Smooth muscle cell (in vitro differentiated cells): ENCODE measurements at regions not wholly inside any gene's neighbourhood (a gene's known extent, or its start where the extent isn't known, plus 50 kb on each side); places are given as distances from the start of the nearest gene placed in this dataset.

ENCODE experiments used
- DNase-seq: peaks from one replicate; lab custom pipeline; 2025; ENCODE audit not compliant: unreplicated experiment; lab: John Stamatoyannopoulos, UW
- H2AFZ ChIP-seq: fragments of 200-600 bp; sonication (generic); 2 replicates; pipeline ENCODE4 v1.6.0; 2016; ENCODE audit warnings: antibody characterized with exemption, low read depth, mild to moderate bottlenecking
- H3F3A ChIP-seq: fragments of 200-600 bp; sonication (generic); 2 replicates; pipeline ENCODE4 v1.6.0; 2017; ENCODE audit warnings: antibody characterized with exemption, low read depth
- H3K27ac ChIP-seq: fragments of 200-600 bp; sonication (generic); 2 replicates; pipeline ENCODE4 v1.5.1; 2016; ENCODE audit warnings: low read depth, mild to moderate bottlenecking
- H3K27me3 ChIP-seq: fragments of 200-600 bp; sonication (generic); 2 replicates; pipeline ENCODE4 v1.6.1; 2016; ENCODE audit warnings: low read depth, mild to moderate bottlenecking
- H3K36me3 ChIP-seq: fragments of 200-600 bp; sonication (generic); 2 replicates; pipeline ENCODE4 v1.5.1; 2016; ENCODE audit warnings: low read depth
- H3K4me1 ChIP-seq: fragments of 200-600 bp; sonication (generic); 2 replicates; pipeline ENCODE4 v1.5.1; 2016; ENCODE audit warnings: low read depth
- H3K4me2 ChIP-seq: fragments of 200-600 bp; sonication (generic); 2 replicates; pipeline ENCODE4 v1.6.0; 2016; ENCODE audit warnings: mild to moderate bottlenecking
- H3K4me3 ChIP-seq: fragments of 200-600 bp; sonication (generic); 2 replicates; pipeline ENCODE4 v1.5.1; 2016; ENCODE audit warnings: mild to moderate bottlenecking
- H3K79me2 ChIP-seq: fragments of 200-600 bp; sonication (generic); 2 replicates; pipeline ENCODE4 v1.6.0; 2016; ENCODE audit warnings: low read depth, mild to moderate bottlenecking
- H3K9ac ChIP-seq: fragments of 200-600 bp; sonication (generic); 2 replicates; pipeline ENCODE4 v1.6.0; 2016; ENCODE audit warnings: low read depth
- H3K9me3 ChIP-seq: fragments of 200-600 bp; sonication (generic); replicated peaks from 2 replicates; pipeline ENCODE4 v1.5.1; 2016; ENCODE audit warnings: low read depth
- H4K20me1 ChIP-seq: fragments of 200-600 bp; sonication (generic); 2 replicates; pipeline ENCODE4 v1.6.0; 2016; ENCODE audit warnings: low read depth
- WGBS: methylation state at CpG from one replicate; pipeline ENCODE4 v1.1.7; 2016; ENCODE audit warnings: low lambda C conversion rate; 5-methylcytosine and 5-hydroxymethylcytosine counted together
- TF ChIP-seq, protein P1 (sequence below): fragments of 200-600 bp; sonication (generic); IDR thresholded peaks from 2 replicates; pipeline ENCODE4 v1.5.1; 2017; ENCODE audit warnings: borderline replicate concordance, mild to moderate bottlenecking, antibody characterized with exemption; ENCODE audit not compliant: insufficient read depth, poor library complexity, severe bottlenecking

DNA sequence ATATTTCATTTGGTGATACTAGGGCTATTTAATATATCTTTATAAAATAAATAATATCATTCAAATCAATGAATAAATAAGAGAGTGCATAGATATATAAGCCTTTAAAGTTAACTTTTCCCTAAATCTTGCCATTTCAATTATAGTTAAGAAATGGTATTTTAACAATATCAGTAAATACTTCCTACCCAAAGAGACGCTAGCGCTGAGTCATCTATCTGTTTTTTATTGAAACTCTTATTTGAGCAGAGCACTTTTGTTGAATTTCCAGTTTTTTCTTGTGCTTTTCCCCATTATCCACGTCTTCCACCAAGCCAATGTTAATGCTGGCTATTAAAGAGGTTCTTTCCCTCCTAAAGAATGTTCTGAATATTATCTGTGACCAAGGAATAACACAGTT, 639.3 kb downstream of the DSC3 start:
- Histone ChIP-seq H3K36me3 (no peaks in the 10 kb centered on the region), H4K20me1 (no peaks in the 10 kb centered on the region), H3K4me3 (no peak overlapping the region), H3K79me2 (no peaks in the 10 kb centered on the region), H3K27ac (no peak overlapping the region), H2AFZ (no peak overlapping the region), H3F3A (no peaks in the 10 kb centered on the region), H3K4me2 (no peak overlapping the region), H3K27me3 (no peaks in the 10 kb centered on the region), H3K9ac (no peak overlapping the region), H3K9me3 (no peaks in the 10 kb centered on the region), H3K4me1 (no peaks in the 10 kb centered on the region)
- 55% methylated on average over 3 of the region's 3 CpGs for WGBS
- no peak for DNase-seq
- TF ChIP-seq, protein P1, sequence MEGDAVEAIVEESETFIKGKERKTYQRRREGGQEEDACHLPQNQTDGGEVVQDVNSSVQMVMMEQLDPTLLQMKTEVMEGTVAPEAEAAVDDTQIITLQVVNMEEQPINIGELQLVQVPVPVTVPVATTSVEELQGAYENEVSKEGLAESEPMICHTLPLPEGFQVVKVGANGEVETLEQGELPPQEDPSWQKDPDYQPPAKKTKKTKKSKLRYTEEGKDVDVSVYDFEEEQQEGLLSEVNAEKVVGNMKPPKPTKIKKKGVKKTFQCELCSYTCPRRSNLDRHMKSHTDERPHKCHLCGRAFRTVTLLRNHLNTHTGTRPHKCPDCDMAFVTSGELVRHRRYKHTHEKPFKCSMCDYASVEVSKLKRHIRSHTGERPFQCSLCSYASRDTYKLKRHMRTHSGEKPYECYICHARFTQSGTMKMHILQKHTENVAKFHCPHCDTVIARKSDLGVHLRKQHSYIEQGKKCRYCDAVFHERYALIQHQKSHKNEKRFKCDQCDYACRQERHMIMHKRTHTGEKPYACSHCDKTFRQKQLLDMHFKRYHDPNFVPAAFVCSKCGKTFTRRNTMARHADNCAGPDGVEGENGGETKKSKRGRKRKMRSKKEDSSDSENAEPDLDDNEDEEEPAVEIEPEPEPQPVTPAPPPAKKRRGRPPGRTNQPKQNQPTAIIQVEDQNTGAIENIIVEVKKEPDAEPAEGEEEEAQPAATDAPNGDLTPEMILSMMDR = no peak

DNA sequence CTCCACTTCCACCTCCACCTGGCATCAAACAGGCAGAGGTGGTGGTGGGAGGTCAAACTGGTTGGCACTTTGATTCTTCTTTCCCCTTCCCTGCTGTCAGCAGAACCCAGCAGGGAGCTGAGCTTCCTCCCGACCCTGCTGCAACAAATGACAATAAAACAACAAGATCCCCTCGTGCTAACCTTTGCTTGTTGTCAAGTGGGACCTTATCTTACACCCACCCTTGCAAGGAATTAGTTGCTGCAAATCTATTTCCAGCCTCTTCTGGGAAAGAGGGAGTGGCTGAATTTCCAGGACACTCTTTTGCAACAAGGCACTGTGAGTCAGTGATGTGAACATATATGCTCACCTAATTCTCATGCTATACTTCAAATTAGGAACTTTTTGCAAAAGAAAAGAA, 655.1 kb downstream of the DSC3 start:
- Histone ChIP-seq H3K4me3 (no peak overlapping the region), H3K27ac (no peak overlapping the region), H3K4me1 (no peaks in the 10 kb centered on the region), H2AFZ (no peak overlapping the region), H3K36me3 (no peaks in the 10 kb centered on the region), H3K79me2 (no peaks in the 10 kb centered on the region), H3K9me3 (no peaks in the 10 kb centered on the region), H3F3A (no peaks in the 10 kb centered on the region), H3K27me3 (no peaks in the 10 kb centered on the region), H3K4me2 (no peak overlapping the region), H3K9ac (no peak overlapping the region), H4K20me1 (no peaks in the 10 kb centered on the region)
- no peak for DNase-seq
- 24% methylated on average over 2 of the region's 2 CpGs for WGBS
- TF ChIP-seq, protein P1 = no peak

DNA sequence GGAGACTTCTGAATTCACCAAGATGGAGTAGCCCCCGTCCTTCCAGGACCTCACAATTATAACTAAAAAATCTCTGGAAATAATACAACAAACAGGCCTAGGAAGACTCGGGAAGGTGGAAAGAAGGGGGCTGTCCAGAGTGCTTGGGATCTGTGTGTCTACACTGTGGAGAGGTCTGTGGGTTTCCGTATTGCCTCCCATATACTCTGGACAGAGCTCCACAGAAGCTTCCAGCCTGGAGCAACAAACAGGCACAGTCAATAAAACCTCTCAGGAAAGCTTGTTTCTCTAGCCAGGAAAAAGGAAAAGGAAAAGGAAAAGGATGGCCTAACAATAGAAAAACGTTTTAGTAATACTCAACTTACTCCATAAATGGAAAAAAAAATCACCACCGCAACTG, 655.9 kb downstream of the DSC3 start:
- Histone ChIP-seq H3K9me3 (no peaks in the 10 kb centered on the region), H3K27me3 (no peaks in the 10 kb centered on the region), H4K20me1 (no peaks in the 10 kb centered on the region), H3K4me1 (no peaks in the 10 kb centered on the region), H3K79me2 (no peaks in the 10 kb centered on the region), H3K9ac (no peak overlapping the region), H2AFZ (no peak overlapping the region), H3K4me3 (no peak overlapping the region), H3F3A (no peaks in the 10 kb centered on the region), H3K4me2 (no peak overlapping the region), H3K36me3 (no peaks in the 10 kb centered on the region), H3K27ac (no peak overlapping the region)
- 73% methylated on average over 5 of the region's 5 CpGs for WGBS
- DNase-seq = no peak
- TF ChIP-seq, protein P1 = no peak

DNA sequence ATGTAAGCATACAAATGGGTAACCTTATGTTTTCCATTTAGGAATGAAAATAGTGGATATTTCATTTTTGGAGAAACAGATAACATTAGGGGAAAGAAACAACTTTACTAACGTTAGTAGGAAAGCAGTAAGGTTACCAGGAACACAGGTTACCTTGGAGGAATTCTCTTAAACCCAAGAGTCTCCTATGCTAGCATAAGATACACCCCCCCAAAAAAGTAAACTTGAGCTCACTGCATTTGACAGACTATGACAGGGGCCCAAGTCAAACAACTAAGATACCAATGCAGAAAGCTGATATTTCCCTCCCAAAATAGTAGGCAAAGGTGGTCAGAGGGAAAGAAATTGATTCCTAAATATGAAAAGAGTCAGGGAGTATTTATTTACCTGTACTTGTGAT, 656.9 kb downstream of the DSC3 start:
- no peak overlapping the region for H3K4me3 ChIP-seq
- 92% methylated on average over 1 of the region's 1 CpG for WGBS
- TF ChIP-seq, protein P1 = no peak
- H3K27me3 ChIP-seq = no peaks in the 10 kb centered on the region
- H3K4me2 ChIP-seq = no peak overlapping the region
- H4K20me1 ChIP-seq = no peaks in the 10 kb centered on the region
- H3F3A ChIP-seq = no peaks in the 10 kb centered on the region
- H3K27ac ChIP-seq = no peak overlapping the region
- no peaks in the 10 kb centered on the region for H3K36me3 ChIP-seq
- no peaks in the 10 kb centered on the region for H3K79me2 ChIP-seq
- H3K4me1 ChIP-seq = no peaks in the 10 kb centered on the region
- H2AFZ ChIP-seq = no peak overlapping the region
- no peak for DNase-seq
- H3K9ac ChIP-seq = no peak overlapping the region
- no peaks in the 10 kb centered on the region for H3K9me3 ChIP-seq
